GM21526 (cell line): ENCODE measurements at regions not wholly inside any gene's neighbourhood (a gene's known extent, or its start where the extent isn't known, plus 50 kb on each side); places are given as distances from the start of the nearest gene placed in this dataset.

Experiments
- ATAC-seq: cut with Tn5 transposase; IDR thresholded peaks from one replicate; pipeline ENCODE4 v1.9.1; 2021; ENCODE audit warnings: moderate library complexity; ENCODE audit not compliant: unreplicated experiment, low FRiP score

DNA sequence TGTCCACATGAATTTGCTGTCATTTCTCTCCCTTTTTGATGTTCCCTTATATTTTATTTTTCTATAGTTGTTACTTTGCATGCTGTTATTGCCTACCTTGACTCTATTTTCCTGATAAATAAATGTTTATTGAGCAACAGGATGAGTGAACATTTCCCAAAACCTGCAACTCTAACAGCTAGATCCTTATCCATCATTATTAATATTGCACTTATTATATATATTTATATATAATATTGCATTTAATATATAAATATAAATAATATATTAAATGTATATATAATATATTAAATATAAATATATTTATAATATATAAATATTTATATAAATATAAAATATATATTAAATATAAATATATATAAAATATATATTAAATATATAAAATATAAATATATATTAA is 436.1 kb upstream of the MMADHC start:
- ATAC-seq, result no peak

GRCh38 chr2:150023044-150023443 is 435.5 kb upstream of the MMADHC start:
- no peak for ATAC-seq

- ATAC-seq, result no peak
These were observed 433.5 kb upstream of the MMADHC start for GRCh38 chr2:150020937-150021673.

- ATAC-seq, result no peak
These were observed 432.6 kb upstream of the MMADHC start for GRCh38 chr2:150020221-150020620.

- no peak for ATAC-seq
These were observed 431.5 kb upstream of the MMADHC start for GRCh38 chr2:150019063-150019462.

DNA sequence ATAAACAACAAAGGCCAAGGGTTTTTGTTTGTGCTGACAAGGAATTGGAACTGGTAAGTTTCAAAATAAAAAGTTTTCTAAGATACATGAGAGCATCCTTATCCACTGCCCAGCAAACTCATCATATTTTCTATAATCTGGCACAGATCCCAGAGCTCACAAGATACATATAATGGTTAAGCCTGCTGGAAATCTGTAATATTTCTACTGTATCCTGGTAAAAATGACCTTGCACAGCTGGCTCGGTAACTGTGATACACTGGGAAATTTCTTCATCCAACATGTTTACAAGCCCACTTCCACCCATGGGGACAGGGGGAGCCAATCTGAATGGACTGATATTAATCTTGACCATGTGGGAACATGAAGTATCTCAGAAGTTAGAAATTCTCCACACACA is 425.4 kb upstream of the MMADHC start:
- ATAC-seq, result no peak

DNA sequence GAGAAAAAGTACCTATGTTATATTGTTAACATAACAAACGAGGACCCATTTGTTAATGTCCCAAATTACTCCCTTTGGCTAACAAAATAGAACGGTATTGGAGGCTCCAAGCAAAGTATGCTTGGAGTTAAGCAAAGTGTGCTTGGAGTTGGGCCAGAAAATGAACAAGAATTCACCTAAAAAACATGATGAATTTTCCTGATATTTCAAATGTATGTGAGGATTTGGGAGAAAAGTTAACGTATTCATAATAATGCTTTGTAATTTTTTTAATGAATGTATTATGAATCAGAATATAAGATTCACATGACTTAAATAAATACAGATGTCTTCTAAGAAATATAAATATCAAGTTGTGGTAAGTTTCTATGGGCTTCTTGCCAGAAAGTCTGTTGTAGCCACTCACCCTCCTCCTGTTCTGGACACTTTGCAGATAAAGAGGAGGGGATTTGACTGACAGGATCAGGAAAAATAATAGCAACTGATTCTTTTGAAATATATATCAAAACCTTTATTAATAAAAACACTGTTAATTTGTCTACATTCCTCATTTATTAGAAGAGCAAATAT is 423.7 kb upstream of the MMADHC start:
- no peak for ATAC-seq

- no peak for ATAC-seq
These were observed 421.3 kb upstream of the MMADHC start for GRCh38 chr2:150008901-150009300.

DNA sequence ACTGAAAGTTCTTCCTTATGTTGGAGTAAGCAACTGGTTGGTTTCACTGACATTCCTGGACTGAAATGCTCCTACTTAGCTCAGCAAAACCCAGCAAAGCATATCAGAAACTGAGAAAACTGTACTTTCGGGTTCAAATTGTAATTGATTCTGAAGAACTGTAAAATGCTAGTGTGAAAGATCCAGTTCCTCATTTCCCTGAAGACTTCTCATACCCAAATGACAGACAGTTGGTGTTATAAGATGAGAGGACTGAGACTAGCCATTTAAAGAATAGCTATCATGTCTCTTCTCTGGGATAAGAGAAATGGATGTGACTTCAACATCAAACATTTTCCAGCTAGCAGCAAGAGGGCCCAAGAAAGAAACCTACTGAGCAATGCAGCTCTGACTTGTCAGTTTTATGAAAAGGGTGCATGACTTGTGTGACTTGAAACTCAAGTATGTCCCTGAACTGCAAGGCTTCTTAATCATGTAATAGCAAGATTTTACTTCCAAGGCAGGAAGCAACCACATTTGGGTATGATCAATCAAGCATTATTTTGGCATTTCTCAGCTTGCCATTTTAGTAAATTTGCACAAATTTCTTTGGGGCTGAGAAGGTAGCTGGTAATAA is 420.3 kb upstream of the MMADHC start:
- ATAC-seq, result no peak

- ATAC-seq, result no peak
These were observed 419.0 kb upstream of the MMADHC start for GRCh38 chr2:150006591-150006990.

DNA sequence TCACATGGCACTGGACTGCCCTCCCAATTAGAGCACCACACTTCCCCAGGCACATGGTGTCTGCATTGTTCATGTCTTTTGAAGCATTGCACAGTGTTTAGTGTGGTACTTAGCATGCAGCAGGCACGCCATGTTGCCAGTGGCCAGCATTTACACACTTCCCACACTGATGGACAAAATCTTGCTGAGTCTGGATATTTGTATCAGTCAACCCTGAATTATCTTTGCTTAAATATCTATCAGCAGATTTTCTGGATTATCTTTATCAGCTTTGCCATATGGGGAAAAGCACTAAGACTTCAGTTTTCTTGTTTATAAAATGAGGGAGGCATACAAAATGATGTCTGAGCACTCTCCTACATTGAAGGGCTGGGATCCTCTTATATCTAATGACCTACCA is 416.0 kb upstream of the MMADHC start:
- ATAC-seq, result no peak

DNA sequence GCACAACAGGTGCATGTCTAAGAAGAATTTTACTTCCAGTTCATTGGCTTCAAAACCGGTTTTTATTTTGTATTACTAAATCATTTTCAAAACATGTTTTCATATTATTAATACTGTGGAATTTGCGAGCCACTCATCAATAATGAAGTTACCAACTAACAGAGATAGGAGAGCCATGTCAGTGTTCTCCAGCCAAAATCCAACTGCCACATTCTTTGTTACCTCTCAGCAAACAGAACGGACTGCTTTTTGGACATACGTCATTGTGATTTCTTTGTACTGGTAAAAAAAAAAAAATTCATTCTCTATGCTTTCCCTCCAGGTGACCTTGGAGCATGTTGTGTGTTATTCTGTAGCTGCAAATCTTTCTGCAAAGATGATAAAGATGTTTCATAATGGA is 414.2 kb upstream of the MMADHC start:
- no peak for ATAC-seq

DNA sequence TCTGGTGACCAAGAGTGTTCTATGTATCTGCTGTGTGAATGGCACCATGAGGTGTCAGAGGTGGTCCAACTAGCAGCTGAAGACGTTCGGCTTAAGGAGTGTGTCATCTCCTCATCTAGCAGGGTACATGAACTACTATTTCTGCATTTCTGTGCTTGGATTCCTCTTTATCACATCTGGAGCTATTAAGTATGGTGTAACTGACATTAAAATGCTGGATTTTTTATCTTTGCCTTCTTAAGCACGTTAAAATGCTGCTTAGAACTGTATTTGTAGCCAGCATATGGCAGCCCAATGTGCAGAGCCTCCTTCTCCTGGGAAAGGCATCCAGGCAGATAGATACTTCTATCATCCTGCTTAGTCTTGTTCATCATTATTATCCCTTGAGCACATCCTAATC is 409.3 kb upstream of the MMADHC start:
- ATAC-seq, result no peak

DNA sequence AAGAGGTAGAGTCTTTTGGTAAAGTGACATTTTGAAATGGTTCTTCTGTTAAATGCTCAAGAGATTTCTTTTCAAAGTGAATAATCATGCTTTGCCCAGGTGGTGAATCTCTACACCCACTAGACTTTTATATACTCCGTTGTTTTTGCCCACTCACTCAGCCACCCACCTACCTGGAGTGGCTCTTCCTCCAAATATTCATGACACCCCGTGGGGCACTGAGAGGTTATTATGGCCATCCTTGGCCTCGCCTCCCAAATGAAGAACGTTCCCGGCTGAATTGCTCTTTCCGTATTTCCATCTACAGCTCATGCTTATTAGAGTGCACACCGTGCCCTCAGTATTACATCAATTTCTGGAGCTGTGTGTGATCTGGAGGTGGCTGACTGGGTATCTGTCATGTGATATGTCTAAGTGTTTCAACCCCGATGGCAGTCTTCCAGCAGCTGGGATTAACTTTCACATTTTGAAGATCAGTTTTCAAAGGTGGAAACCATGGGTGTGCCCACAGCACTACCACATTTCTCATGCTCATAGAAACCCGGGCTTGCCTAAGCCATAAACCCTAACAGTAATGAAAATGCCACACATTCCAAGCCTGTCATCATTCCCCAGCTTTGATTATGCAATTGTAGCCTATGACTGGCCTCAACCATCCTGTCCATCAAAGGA is 406.6 kb upstream of the MMADHC start:
- ATAC-seq, result no peak

DNA sequence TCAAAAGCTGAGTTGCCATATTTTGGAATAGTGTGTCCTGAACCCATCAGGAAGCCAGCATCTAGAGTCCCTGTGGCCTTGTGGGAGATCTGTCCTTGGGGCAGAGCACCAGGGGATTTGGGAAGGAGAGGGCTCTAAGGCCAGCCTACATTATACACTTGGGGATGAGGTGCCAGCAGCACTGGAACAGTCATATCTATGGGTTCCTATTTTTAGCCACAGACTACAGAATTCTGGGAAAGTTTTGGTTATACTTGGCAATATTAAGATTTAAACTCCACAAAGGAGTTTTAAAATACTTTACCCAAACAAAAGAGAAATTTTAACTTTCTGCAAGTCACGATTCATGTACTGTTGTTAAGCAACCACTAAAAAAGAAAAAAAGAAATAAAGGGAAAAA is 405.7 kb upstream of the MMADHC start:
- no peak for ATAC-seq

- ATAC-seq, result no peak
These were observed 404.0 kb upstream of the MMADHC start for GRCh38 chr2:149991576-149991975.

DNA sequence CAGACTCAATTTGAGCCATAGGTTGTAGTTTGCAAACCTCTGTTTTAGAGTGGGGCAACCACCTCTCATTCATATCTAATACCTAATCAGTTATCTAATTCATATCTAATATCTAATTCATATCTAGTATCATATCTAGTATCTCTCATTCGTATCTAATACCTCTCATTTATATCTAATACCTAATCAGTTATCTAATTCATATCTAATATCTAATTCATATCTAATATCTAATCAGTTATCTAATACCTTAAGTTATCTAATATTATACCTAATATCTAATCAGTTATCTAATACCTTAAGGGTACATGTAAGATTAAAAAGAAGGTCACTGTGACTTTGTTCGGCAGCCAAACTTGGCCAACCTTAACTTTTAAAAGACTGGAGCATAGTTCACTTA is 403.4 kb upstream of the MMADHC start:
- ATAC-seq, result no peak

DNA sequence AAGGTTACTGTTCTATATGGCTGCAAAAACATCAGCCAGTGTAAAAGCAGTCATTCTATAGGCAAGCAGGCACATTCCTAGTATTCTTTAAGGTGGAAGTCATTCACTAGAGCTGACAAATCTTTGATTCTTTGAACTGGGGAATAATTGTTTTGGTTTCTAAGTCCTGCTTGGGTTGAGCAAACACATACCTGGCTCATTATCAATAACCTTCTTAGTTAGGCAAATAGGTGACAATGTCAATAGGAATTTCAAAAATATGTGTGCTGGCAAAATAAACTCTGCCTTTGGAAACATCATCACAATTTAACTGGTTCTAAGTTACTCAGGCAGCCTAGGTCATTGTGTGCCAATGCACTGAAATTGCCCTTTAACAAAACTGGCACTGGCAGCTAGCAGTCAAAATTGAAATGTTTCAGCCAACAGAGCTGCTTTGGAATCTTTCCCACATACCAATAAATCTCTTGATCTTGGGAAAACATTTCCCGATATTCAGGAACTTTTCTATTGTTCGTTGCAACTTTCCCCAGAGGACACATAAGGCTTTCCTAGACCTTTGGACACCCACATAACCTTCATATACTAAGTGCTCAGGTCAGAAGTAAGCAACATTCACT is 402.0 kb upstream of the MMADHC start:
- ATAC-seq, result no peak

DNA sequence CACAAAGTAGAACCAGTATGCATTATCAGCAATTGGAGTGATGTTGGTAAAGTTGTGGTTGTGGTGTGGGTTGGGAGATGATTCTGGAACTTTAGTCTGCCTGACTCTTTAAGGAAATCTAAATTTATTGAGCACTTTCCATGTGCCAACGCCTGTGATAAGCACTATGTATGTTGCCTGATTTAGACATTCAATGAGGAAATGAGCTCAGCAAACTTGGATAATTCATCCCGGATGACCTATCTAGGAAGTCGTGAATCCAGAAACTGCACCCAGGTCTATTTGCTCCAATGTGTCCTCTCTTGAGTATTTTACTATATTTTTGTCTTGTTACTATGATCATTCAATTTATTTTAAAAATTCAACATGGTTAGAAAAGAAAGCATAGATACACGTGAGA is 400.8 kb upstream of the MMADHC start:
- no peak for ATAC-seq

DNA sequence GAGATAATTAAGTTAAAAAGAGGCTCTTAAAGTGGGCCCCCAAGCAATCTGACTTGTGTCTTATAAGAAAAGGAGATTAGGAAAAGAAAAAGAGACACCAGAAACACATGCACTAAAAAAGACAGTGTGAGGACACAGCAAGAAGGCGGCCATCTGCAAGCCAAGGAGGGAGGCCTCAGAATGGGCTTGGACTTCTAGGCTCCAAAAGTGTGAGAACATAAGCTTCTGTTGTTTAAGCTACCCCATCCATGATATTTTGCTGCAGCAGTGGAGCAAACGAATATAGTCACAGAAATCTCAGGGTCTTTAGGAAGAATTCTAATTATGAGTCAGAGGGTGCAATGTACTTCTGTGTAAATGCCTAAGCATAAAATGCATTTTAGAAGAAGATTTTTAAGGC is 399.3 kb upstream of the MMADHC start:
- no peak for ATAC-seq

DNA sequence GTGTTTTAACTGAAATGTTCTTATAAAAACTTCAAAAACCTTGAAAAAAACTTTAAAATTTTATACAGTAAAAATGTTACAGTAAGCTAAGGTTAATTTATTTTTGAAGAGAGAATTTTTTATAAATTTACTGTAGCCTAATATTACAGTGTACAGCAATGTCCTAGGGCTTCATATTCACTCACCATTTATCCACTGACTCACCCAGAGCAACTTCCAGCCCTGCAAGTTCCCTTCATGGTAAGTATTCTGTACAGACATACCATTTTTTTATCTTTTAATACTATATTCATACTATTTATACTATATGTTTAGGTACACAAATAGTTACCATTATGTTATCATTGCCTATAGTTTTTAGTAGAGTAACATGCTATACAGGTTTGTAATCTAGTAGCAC is 396.7 kb upstream of the MMADHC start:
- no peak for ATAC-seq
